Natural killer cell (primary cell): ENCODE measurements at regions not wholly inside any gene's neighbourhood (a gene's known extent, or its start where the extent isn't known, plus 50 kb on each side); places are given as distances from the start of the nearest gene placed in this dataset.

Experiments used
- ATAC-seq, 3 donors: fragments of 150-1000 bp in 2 of 3; fragments of 200-7000 bp in 1 of 3; cut with Tn5 transposase; 1 replicate in 1 of 3; 2 replicates in 2 of 3; pipeline ENCODE4 v1.10.0; 2021; ENCODE audit warnings: mild to moderate bottlenecking in 2 of 3, moderate library complexity in 2 of 3
- DNase-seq, 2 donors: peaks; one replicate each; pipeline versions ENCODE4 v3.0.0 to v3.0.0-alpha.2; 2013 to 2021; ENCODE audit warnings: mixed read lengths in 1 of 2
- H3K27ac ChIP-seq: one replicate; pipeline ENCODE4 v1.5.1; 2013; ENCODE audit warnings: mild to moderate bottlenecking, low read length
- H3K27me3 ChIP-seq: one replicate; pipeline ENCODE4 v1.6.1; 2013; ENCODE audit warnings: low read length; ENCODE audit not compliant: control insufficient read depth, insufficient read depth
- H3K36me3 ChIP-seq: one replicate; pipeline ENCODE4 v1.6.1; 2013; ENCODE audit warnings: low read length; ENCODE audit not compliant: control insufficient read depth, insufficient read depth
- H3K4me1 ChIP-seq: one replicate; pipeline ENCODE4 v1.6.1; 2013; ENCODE audit warnings: low read length; ENCODE audit not compliant: control insufficient read depth, insufficient read depth
- H3K4me3 ChIP-seq: one replicate; pipeline ENCODE4 v1.5.1; 2013; ENCODE audit warnings: low read length
- H3K9me3 ChIP-seq: one replicate; pipeline ENCODE4 v1.6.1; 2013; ENCODE audit warnings: low read length; ENCODE audit not compliant: control insufficient read depth, insufficient read depth
- H3K27ac Mint-ChIP-seq, 2 donors: one replicate each; pipeline ENCODE4 v1.8.0; 2022; ENCODE audit warnings: mild to moderate bottlenecking in 2 of 2, mixed read lengths in 2 of 2, moderate library complexity in 1 of 2
- H3K27me3 Mint-ChIP-seq, 2 donors: one replicate each; pipeline ENCODE4 v1.8.0; 2022; ENCODE audit warnings: low read depth in 2 of 2, mixed read lengths in 2 of 2
- H3K36me3 Mint-ChIP-seq: one replicate; pipeline ENCODE4 v1.8.0; 2022; ENCODE audit warnings: mixed read lengths
- H3K4me1 Mint-ChIP-seq, 2 donors: one replicate each; pipeline ENCODE4 v1.8.0; 2022; ENCODE audit warnings: mixed read lengths in 2 of 2
- H3K4me3 Mint-ChIP-seq: one replicate; pipeline ENCODE4 v1.8.0; 2022; ENCODE audit warnings: mild to moderate bottlenecking, moderate library complexity, mixed read lengths
- H3K9me3 Mint-ChIP-seq, 2 donors: one replicate each; pipeline ENCODE4 v1.8.0; 2022; ENCODE audit warnings: mixed read lengths in 2 of 2
- CTCF ChIP-seq: fragments of 200-600 bp; IDR thresholded peaks from one replicate; pipeline ENCODE4 v1.8.0; 2022; ENCODE audit warnings: antibody characterized with exemption
- WGBS: methylation state at CpG from one replicate; pipeline ENCODE4 v1.1.7; 2013; ENCODE audit warnings: missing lambda C conversion rate; ENCODE audit not compliant: insufficient coverage; 5-methylcytosine and 5-hydroxymethylcytosine counted together
- intact Hi-C: fragments of 100-400 bp; cut with micrococcal nuclease; formaldehyde crosslinking; loops from one replicate; pipeline ENCODE4 v1.14.2; 2022

DNA sequence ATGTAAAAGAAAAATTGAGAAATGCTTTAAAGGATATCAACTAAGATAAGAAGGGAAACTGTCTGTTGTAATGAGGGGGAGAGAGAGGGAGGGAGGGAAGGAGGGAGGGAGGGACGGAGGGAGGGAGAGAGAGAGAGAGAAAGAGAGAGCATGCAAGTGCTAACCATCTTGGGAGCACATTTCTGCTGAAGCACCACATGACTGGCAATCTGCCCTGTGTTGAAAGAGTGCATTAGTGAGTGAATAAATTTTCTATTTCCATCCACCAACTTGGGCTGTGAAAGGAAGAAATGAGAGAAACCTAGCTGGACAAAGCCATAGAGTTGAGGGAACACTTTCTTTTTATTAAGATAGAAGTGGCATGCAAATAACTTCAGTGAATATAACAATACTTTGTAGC, 110.7 kb downstream of the TMX3 start:
- H3K27ac Mint-ChIP-seq, result no peak overlapping the region
- Histone ChIP-seq H3K4me3 (no peak overlapping the region), H3K27ac (no peak overlapping the region), H3K9me3 (no peaks in the 10 kb centered on the region), H3K27me3 (no peaks in the 10 kb centered on the region), H3K36me3 (no peaks in the 10 kb centered on the region), H3K4me1 (no peaks in the 10 kb centered on the region)
- intact Hi-C loops, result no loop called here
- 67% methylated on average over 1 of the region's 1 CpG for WGBS
- ATAC-seq (no peak), DNase-seq (no peak)
- H3K4me1 Mint-ChIP-seq, result no peaks in the 10 kb centered on the region
- H3K9me3 Mint-ChIP-seq, result no peaks in the 10 kb centered on the region
- H3K4me3 Mint-ChIP-seq, result no peak overlapping the region
- no peak for TF ChIP-seq CTCF
- no peaks in the 10 kb centered on the region for H3K27me3 Mint-ChIP-seq
- no peaks in the 10 kb centered on the region for H3K36me3 Mint-ChIP-seq

DNA sequence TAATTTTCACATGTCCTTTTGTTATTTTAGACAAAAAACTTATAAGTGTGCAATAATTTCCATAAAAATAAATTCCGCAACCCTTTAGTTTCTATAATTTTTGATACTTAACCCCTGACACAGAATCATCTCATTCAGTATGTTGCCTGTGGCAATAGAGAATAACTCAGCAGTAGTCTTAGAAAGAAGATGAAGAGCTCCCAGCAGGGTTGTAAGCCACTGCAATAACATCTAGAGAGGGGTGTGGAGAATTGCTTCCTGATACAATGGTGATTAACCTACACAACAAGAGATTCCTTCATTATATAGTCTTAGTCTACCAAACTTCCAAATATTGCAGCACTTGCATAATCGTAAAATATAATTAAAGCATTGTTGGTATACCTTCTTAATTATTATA, 118.9 kb downstream of the TMX3 start:
- Mint-ChIP-seq H3K4me1 (no peaks in the 10 kb centered on the region), H3K27ac (no peak overlapping the region), H3K9me3 (no peaks in the 10 kb centered on the region), H3K4me3 (no peak overlapping the region), H3K27me3 (no peaks in the 10 kb centered on the region), H3K36me3 (no peaks in the 10 kb centered on the region)
- no peak for DNase-seq
- Histone ChIP-seq H3K4me1 (no peaks in the 10 kb centered on the region), H3K27me3 (no peaks in the 10 kb centered on the region), H3K4me3 (no peak overlapping the region), H3K36me3 (no peaks in the 10 kb centered on the region), H3K9me3 (no peaks in the 10 kb centered on the region), H3K27ac (no peak overlapping the region)
- TF ChIP-seq CTCF, result no peak
- no CpG with 5 or more reads among the region's 2 CpGs for WGBS
- no peak for ATAC-seq
- intact Hi-C loops, result no loop called here

DNA sequence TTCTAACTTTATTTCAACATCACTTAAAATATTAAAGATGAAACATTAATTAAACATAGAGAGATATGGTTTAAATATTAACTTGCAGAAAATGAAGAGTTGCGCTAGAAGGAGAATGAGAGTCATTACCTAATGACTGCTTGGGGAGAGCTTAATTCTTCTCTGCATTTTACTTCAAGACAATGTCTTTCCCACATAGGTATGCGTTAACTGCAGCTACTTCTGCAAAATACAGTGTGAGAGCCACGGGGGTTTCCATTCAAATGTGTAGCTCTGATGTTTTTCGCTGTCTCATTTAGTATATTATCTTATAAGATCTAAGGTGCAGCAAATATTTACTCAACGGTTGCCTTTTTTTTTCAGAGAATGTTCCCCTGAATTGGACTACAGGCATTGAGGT, 126.7 kb downstream of the TMX3 start:
- Histone ChIP-seq H3K4me3 (no peak overlapping the region), H3K9me3 (no peaks in the 10 kb centered on the region), H3K27ac (no peak overlapping the region), H3K36me3 (no peaks in the 10 kb centered on the region), H3K4me1 (no peaks in the 10 kb centered on the region), H3K27me3 (no peaks in the 10 kb centered on the region)
- Mint-ChIP-seq H3K4me3 (no peak overlapping the region), H3K4me1 (no peaks in the 10 kb centered on the region), H3K36me3 (no peaks in the 10 kb centered on the region), H3K27me3 (no peaks in the 10 kb centered on the region), H3K9me3 (peaks cover 0 to 3% of the 10 kb centered on the region in 2 donors), H3K27ac (no peak overlapping the region)
- TF ChIP-seq CTCF, result no peak
- DNase-seq (no peak), ATAC-seq (no peak)
- no CpG with 5 or more reads among the region's 5 CpGs for WGBS
- intact Hi-C loops, result no loop called here

GRCh38 chr18:68583685-68584084, 131.2 kb downstream of the TMX3 start:
- no peaks in the 10 kb centered on the region for H3K4me1 Mint-ChIP-seq
- no peaks in the 10 kb centered on the region for H3K27me3 Mint-ChIP-seq
- no peaks in the 10 kb centered on the region for H3K36me3 Mint-ChIP-seq
- intact Hi-C loops, result no loop called here
- Histone ChIP-seq H3K36me3 (no peaks in the 10 kb centered on the region), H3K4me1 (no peaks in the 10 kb centered on the region), H3K27ac (no peak overlapping the region), H3K27me3 (no peaks in the 10 kb centered on the region), H3K9me3 (no peaks in the 10 kb centered on the region), H3K4me3 (no peak overlapping the region)
- DNase-seq (no peak), ATAC-seq (no peak)
- WGBS, result 100% methylated on average over 1 of the region's 1 CpG
- H3K4me3 Mint-ChIP-seq, result no peak overlapping the region
- no peak overlapping the region for H3K27ac Mint-ChIP-seq
- TF ChIP-seq CTCF, result no peak
- H3K9me3 Mint-ChIP-seq, result peaks cover 0 to 4% of the 10 kb centered on the region in 2 donors
